HepG2 (cell line): ENCODE measurements at regions not wholly inside any gene's neighbourhood (a gene's known extent, or its start where the extent isn't known, plus 50 kb on each side); places are given as distances from the start of the nearest gene placed in this dataset.

Source experiments
- ATAD3A ChIP-seq: sonication (generic); formaldehyde crosslinking; IDR thresholded peaks from 2 replicates; pipeline ENCODE4 v1.4.0; 2020; ENCODE audit warnings: missing genetic modification reagents
- ETS1 ChIP-seq: sonication (generic); formaldehyde crosslinking; IDR thresholded peaks from 2 replicates; pipeline ENCODE4 v1.4.0; 2020; ENCODE audit warnings: missing genetic modification reagents
- FOXA1 ChIP-seq, 2 experiments: fragments of 450-650 bp in 1 of 2; sonication (generic) in 1 of 2; formaldehyde crosslinking in 1 of 2; IDR thresholded peaks; 2 replicates each; pipeline versions ENCODE4 v1.4.0 to v1.6.1; 2016 to 2020; ENCODE audit warnings: missing genetic modification reagents in 1 of 2
- ISL2 ChIP-seq: sonication (generic); formaldehyde crosslinking; IDR thresholded peaks from 2 replicates; pipeline ENCODE4 v1.5.0; 2020; ENCODE audit warnings: missing genetic modification reagents
- KAT7 ChIP-seq: IDR thresholded peaks from 2 replicates; pipeline ENCODE4 v1.6.1; 2018; ENCODE audit warnings: borderline replicate concordance, missing compliant biosample characterization
- NFE2 ChIP-seq: sonication (generic); formaldehyde crosslinking; IDR thresholded peaks from 2 replicates; pipeline ENCODE4 v1.4.0; 2020; ENCODE audit warnings: missing genetic modification reagents
- NFYB ChIP-seq: sonication (generic); formaldehyde crosslinking; IDR thresholded peaks from 2 replicates; pipeline ENCODE4 v1.4.0; 2020; ENCODE audit warnings: missing genetic modification reagents
- STAG1 ChIP-seq: sonication (generic); formaldehyde crosslinking; IDR thresholded peaks from 2 replicates; pipeline ENCODE4 v1.4.0; 2020; ENCODE audit warnings: missing genetic modification reagents
- TARDBP ChIP-seq: sonication (generic); formaldehyde crosslinking; IDR thresholded peaks from 2 replicates; pipeline ENCODE4 v1.8.0; 2022; ENCODE audit warnings: mild to moderate bottlenecking, missing genetic modification reagents
- TFDP2 ChIP-seq: sonication (generic); formaldehyde crosslinking; IDR thresholded peaks from 2 replicates; pipeline ENCODE4 v1.4.0; 2020; ENCODE audit warnings: missing genetic modification reagents
- THRA ChIP-seq: sonication (generic); formaldehyde crosslinking; IDR thresholded peaks from 2 replicates; pipeline ENCODE4 v1.4.0; 2020; ENCODE audit warnings: missing genetic modification reagents, borderline replicate concordance
- TOPORS ChIP-seq: sonication (generic); formaldehyde crosslinking; IDR thresholded peaks from 2 replicates; pipeline ENCODE4 v1.8.0; 2023; ENCODE audit warnings: mild to moderate bottlenecking, missing genetic modification reagents
- ZBTB25 ChIP-seq: IDR thresholded peaks from 2 replicates; pipeline ENCODE4 v1.6.1; 2018; ENCODE audit warnings: missing genetic modification reagents
- ZBTB33 ChIP-seq: sonication (generic); formaldehyde crosslinking; IDR thresholded peaks from 2 replicates; pipeline ENCODE4 v1.4.0; 2020; ENCODE audit warnings: missing genetic modification reagents
- ZC3H4 ChIP-seq: sonication (generic); formaldehyde crosslinking; IDR thresholded peaks from 2 replicates; pipeline ENCODE4 v1.4.0; 2020; ENCODE audit warnings: missing genetic modification reagents, borderline replicate concordance
- ZFP91 ChIP-seq: sonication (generic); formaldehyde crosslinking; IDR thresholded peaks from 2 replicates; pipeline ENCODE4 v1.9.0; 2022; ENCODE audit warnings: missing genetic modification reagents, mild to moderate bottlenecking, borderline replicate concordance
- ZNF607 ChIP-seq: sonication (generic); formaldehyde crosslinking; IDR thresholded peaks from 2 replicates; pipeline ENCODE4 v1.5.1; 2020; ENCODE audit warnings: missing genetic modification reagents, mild to moderate bottlenecking, borderline replicate concordance
- TF ChIP-seq, protein P1 (sequence below): sonication (generic); formaldehyde crosslinking; IDR thresholded peaks from 2 replicates; pipeline ENCODE4 v1.4.0; 2020; ENCODE audit warnings: missing genetic modification reagents

GRCh38 chr11:69427337-69427736, 54.1 kb upstream of the LINC01488 start (continued):
- TF ChIP-seq ZBTB33 (peak; percentile 59; the same call in 1 of the 2 replicates), KAT7 (CRISPR knock-in tag) (peak; percentile 54; the same call in 1 of the 2 replicates), TARDBP (peak; percentile 89; the same call in 1 of the 2 replicates), THRA (peak; percentile 93), ZNF607 (CRISPR knock-in tag) (peak; percentile 58; the same call in 1 of the 2 replicates), TFDP2 (CRISPR knock-in tag) (peak; percentile 42; the same call in 1 of the 2 replicates), ZC3H4 (CRISPR knock-in tag) (no peak), ETS1 (CRISPR knock-in tag) (no peak), STAG1 (CRISPR knock-in tag) (peak; percentile 53), ZFP91 (CRISPR knock-in tag) (peak; percentile 29; the same call in 1 of the 2 replicates), FOXA1 (IDR thresholded peaks at IDR 0.05) (no peak), FOXA1 (CRISPR knock-in tag; IDR thresholded peaks at IDR 0.05) (peak; percentile 56; the same call in 1 of the 2 replicates), ATAD3A (CRISPR knock-in tag) (no peak), ISL2 (peak; percentile 90), ZBTB25 (CRISPR knock-in tag) (peak; percentile 53; the same call in 1 of the 2 replicates), TOPORS (CRISPR knock-in tag) (no peak; the same call in 1 of the 2 replicates), NFE2 (CRISPR knock-in tag) (no peak), NFYB (CRISPR knock-in tag) (no peak)
- TF ChIP-seq, protein P1, sequence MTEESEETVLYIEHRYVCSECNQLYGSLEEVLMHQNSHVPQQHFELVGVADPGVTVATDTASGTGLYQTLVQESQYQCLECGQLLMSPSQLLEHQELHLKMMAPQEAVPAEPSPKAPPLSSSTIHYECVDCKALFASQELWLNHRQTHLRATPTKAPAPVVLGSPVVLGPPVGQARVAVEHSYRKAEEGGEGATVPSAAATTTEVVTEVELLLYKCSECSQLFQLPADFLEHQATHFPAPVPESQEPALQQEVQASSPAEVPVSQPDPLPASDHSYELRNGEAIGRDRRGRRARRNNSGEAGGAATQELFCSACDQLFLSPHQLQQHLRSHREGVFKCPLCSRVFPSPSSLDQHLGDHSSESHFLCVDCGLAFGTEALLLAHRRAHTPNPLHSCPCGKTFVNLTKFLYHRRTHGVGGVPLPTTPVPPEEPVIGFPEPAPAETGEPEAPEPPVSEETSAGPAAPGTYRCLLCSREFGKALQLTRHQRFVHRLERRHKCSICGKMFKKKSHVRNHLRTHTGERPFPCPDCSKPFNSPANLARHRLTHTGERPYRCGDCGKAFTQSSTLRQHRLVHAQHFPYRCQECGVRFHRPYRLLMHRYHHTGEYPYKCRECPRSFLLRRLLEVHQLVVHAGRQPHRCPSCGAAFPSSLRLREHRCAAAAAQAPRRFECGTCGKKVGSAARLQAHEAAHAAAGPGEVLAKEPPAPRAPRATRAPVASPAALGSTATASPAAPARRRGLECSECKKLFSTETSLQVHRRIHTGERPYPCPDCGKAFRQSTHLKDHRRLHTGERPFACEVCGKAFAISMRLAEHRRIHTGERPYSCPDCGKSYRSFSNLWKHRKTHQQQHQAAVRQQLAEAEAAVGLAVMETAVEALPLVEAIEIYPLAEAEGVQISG: peak; percentile 79
